Brain microvascular endothelial cell (primary cell): ENCODE measurements at regions not wholly inside any gene's neighbourhood (a gene's known extent, or its start where the extent isn't known, plus 50 kb on each side); places are given as distances from the start of the nearest gene placed in this dataset.
A peak's percentile ranks its signal among the peaks of the same experiment; 100 is the strongest.

Source experiments
- DNase-seq: peaks from one replicate; pipeline ENCODE4 v3.0.0-alpha.2; 2020
- H3K27ac ChIP-seq: fragments of 250-450 bp; sonication (Bioruptor Pico); 2 replicates; pipeline ENCODE4 v1.5.1; 2020; ENCODE audit warnings: mild to moderate bottlenecking, moderate library complexity
- H3K27me3 ChIP-seq: fragments of 250-450 bp; sonication (Bioruptor Pico); replicated peaks from 2 replicates; pipeline ENCODE4 v1.5.1; 2020; ENCODE audit warnings: mild to moderate bottlenecking
- H3K36me3 ChIP-seq: fragments of 250-450 bp; sonication (Bioruptor Pico); replicated peaks from 2 replicates; pipeline ENCODE4 v1.5.1; 2020; ENCODE audit warnings: mild to moderate bottlenecking
- H3K4me3 ChIP-seq: 2 replicates; pipeline ENCODE4 v1.5.1; 2011; ENCODE audit warnings: low read depth, mild to moderate bottlenecking, control low read depth, low read length, moderate library complexity
- CTCF ChIP-seq: IDR thresholded peaks from 2 replicates; pipeline ENCODE4 v1.5.1; 2011; ENCODE audit warnings: low read depth, mild to moderate bottlenecking, moderate library complexity, low read length, control low read depth, inconsistent platforms; ENCODE audit errors: missing control alignments
- in situ Hi-C: cut with HindIII; loops from 2 replicates; pipeline ENCODE4 v1.10.0; 2017; ENCODE audit warnings: low sequenced_read_pairs, low pct_ligation_motif_present

DNA sequence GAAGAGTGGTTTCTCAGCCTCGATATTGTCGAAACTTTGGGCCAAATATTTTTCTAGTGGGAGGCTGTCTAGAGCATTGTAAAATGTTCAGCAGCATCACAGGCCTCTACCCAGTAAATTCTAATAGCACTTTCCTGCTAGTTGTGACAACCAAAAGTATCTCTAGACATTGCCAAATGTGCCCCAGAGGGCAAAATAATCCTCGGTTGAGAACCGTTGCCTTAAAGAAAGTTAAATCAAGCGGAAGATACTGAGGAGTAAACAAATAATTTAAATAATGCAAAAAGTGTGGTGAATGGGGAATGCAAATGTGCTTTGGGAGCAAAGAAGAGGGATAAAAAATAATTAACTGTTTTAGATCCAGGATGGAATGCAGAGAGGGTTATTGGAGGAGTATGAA lies 106.4 kb upstream of the ASCC3 start:
- TF ChIP-seq CTCF = no peak
- H3K4me3 ChIP-seq = no peak overlapping the region
- in situ Hi-C loops = no loop called here

DNA sequence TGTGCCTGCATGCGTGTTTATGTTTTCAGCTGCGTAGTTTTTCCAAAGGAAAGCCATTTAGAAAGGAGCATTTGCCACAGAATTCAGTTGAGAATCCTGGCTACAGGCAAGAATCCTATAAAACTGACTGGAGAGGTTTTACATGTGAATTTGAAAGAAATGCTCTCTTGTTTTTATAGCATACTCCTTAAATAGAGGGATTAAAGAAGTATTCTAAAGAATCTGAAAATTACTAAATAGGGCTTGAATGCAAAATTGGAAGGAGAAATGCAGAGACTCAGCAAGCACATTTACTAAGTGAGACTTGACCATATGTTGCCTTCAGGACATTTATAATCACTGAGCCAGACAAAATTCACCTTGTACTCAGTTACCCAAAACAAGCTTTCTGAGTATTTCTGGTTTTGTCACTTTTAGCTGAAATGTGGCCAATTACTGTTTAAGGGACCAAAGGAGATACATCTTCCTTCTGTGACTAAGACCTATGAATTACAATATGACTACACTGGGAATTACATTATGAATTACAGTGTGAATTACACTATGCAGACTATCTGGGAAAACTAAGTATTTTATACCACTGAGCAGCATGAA lies 107.4 kb upstream of the ASCC3 start:
- Histone ChIP-seq H3K4me3 (no peak overlapping the region), H3K27ac (no peak overlapping the region), H3K36me3 (no peaks in the 10 kb centered on the region), H3K27me3 (no peaks in the 10 kb centered on the region)
- no peak for TF ChIP-seq CTCF
- no peak for DNase-seq
- in situ Hi-C loops = no loop called here

More for the DNA sequence above, 106.4 kb upstream of the ASCC3 start:
- H3K36me3 ChIP-seq = no peaks in the 10 kb centered on the region
- H3K27me3 ChIP-seq = no peaks in the 10 kb centered on the region
- H3K27ac ChIP-seq = no peak overlapping the region
- no peak for DNase-seq

GRCh38 chr6:100990070-100990469 lies 108.9 kb upstream of the ASCC3 start:
- DNase-seq = no peak
- Histone ChIP-seq H3K36me3 (no peaks in the 10 kb centered on the region), H3K4me3 (no peak overlapping the region), H3K27me3 (no peaks in the 10 kb centered on the region), H3K27ac (no peak overlapping the region)
- TF ChIP-seq CTCF = no peak
- in situ Hi-C loops = no loop called here

DNA sequence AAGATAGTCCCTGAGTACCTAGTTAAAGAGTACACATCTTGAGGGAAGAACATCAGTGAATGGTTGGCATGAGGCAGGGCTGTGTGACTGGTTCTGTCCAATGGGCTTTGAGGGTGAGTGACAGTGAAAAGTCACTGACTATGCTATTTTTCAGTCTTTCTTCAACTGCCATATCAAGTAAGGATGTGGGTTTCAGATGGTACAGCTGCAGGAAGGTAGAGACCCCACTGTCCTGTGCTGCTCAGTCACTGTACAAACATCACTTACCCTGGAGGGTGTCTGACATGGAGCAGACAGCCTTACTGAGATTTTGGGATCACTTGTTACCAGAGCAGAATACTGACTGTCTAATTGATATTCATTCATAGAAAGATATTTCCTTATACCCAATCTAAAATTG lies 115.3 kb upstream of the ASCC3 start:
- DNase-seq = no peak
- no peak overlapping the region for H3K27ac ChIP-seq
- no peak for TF ChIP-seq CTCF
- H3K36me3 ChIP-seq = no peaks in the 10 kb centered on the region
- in situ Hi-C loops = no loop called here
- H3K27me3 ChIP-seq = no peaks in the 10 kb centered on the region
- H3K4me3 ChIP-seq = no peak overlapping the region

- Histone ChIP-seq H3K27me3 (no peaks in the 10 kb centered on the region), H3K4me3 (no peak overlapping the region), H3K27ac (no peak overlapping the region), H3K36me3 (no peaks in the 10 kb centered on the region)
- no peak for TF ChIP-seq CTCF
- DNase-seq = peak; percentile 76
- in situ Hi-C loops = no loop called here
Observed at GRCh38 chr6:100998111-100998510, 117.0 kb upstream of the ASCC3 start.

GRCh38 chr6:100999034-100999597 lies 118.0 kb upstream of the ASCC3 start:
- no peak for DNase-seq
- in situ Hi-C loops = no loop called here
- TF ChIP-seq CTCF = no peak
- Histone ChIP-seq H3K36me3 (no peaks in the 10 kb centered on the region), H3K4me3 (no peak overlapping the region), H3K27me3 (no peaks in the 10 kb centered on the region), H3K27ac (no peak overlapping the region)
